ENCODE measurements at regions not wholly inside any gene's neighbourhood (a gene's known extent, or its start where the extent isn't known, plus 50 kb on each side); places are given as distances from the start of the nearest gene placed in this dataset.

GRCh38 chr10:81019029-81019890 lies 481.6 kb downstream of the SH2D4B start:
- TF ChIP-seq CTCF (IDR thresholded peaks at IDR 0.05; ENCODE audit: borderline replicate concordance, control extremely low read depth, extremely low read depth, insufficient read depth, missing control alignments) = peak; percentile 75
- peak; percentile 33 for DNase-seq (ENCODE audit: low spot score)
- in situ Hi-C loops (cut with MboI; ENCODE audit: low sequenced_read_pairs, unreplicated experiment) = no loop called here

- no peak for TF ChIP-seq CTCF (IDR thresholded peaks at IDR 0.05; ENCODE audit: borderline replicate concordance, control extremely low read depth, extremely low read depth, insufficient read depth, missing control alignments)
- no peak for DNase-seq (ENCODE audit: low spot score)
Observed at GRCh38 chr10:81021428-81022129, 483.9 kb downstream of the SH2D4B start.

GRCh38 chr10:81026591-81026990 lies 488.9 kb downstream of the SH2D4B start:
- no peak for TF ChIP-seq CTCF (IDR thresholded peaks at IDR 0.05; ENCODE audit: borderline replicate concordance, control extremely low read depth, extremely low read depth, insufficient read depth, missing control alignments)
- no peak for DNase-seq (ENCODE audit: low spot score)
- in situ Hi-C loops (cut with MboI; ENCODE audit: low sequenced_read_pairs, unreplicated experiment) = no loop called here

More at GRCh38 chr10:81021428-81022129, 483.9 kb downstream of the SH2D4B start:
- in situ Hi-C loops (cut with MboI; ENCODE audit: low sequenced_read_pairs, unreplicated experiment) = no loop called here

GRCh38 chr10:81027223-81027622 lies 489.5 kb downstream of the SH2D4B start:
- TF ChIP-seq CTCF (IDR thresholded peaks at IDR 0.05; ENCODE audit: borderline replicate concordance, control extremely low read depth, extremely low read depth, insufficient read depth, missing control alignments) = no peak
- no peak for DNase-seq (ENCODE audit: low spot score)
- in situ Hi-C loops (cut with MboI; ENCODE audit: low sequenced_read_pairs, unreplicated experiment) = no loop called here

GRCh38 chr10:81027706-81028105 lies 490.0 kb downstream of the SH2D4B start:
- in situ Hi-C loops (cut with MboI; ENCODE audit: low sequenced_read_pairs, unreplicated experiment) = no loop called here
- TF ChIP-seq CTCF (IDR thresholded peaks at IDR 0.05; ENCODE audit: borderline replicate concordance, control extremely low read depth, extremely low read depth, insufficient read depth, missing control alignments) = no peak
- no peak for DNase-seq (ENCODE audit: low spot score)

- peak; percentile 47 for DNase-seq (ENCODE audit: low spot score)
- TF ChIP-seq CTCF (IDR thresholded peaks at IDR 0.05; ENCODE audit: borderline replicate concordance, control extremely low read depth, extremely low read depth, insufficient read depth, missing control alignments) = no peak
- in situ Hi-C loops (cut with MboI; ENCODE audit: low sequenced_read_pairs, unreplicated experiment) = no loop called here
Observed at GRCh38 chr10:81031774-81032173, 494.1 kb downstream of the SH2D4B start.

Measured in GM13976 (cell line).